B cell (primary cell): ENCODE measurements at regions not wholly inside any gene's neighbourhood (a gene's known extent, or its start where the extent isn't known, plus 50 kb on each side); places are given as distances from the start of the nearest gene placed in this dataset.

Experiments
- ATAC-seq: fragments of 200-7000 bp; cut with Tn5 transposase; one replicate; pipeline ENCODE4 v1.10.0; 2021; ENCODE audit warnings: low read depth, mild to moderate bottlenecking, moderate number of reproducible peaks, moderate library complexity
- CTCF ChIA-PET: fragments of 350-600 bp; sonication (Branson Sonifier 250); formaldehyde crosslinking; loops from one replicate; lab custom pipeline; 2021; ENCODE audit warnings: antibody characterized with exemption, inconsistent platforms; lab: Charles Lee
- POLR2A ChIA-PET: fragments of 350-600 bp; sonication (Branson Sonifier 250); formaldehyde crosslinking; loops from one replicate; lab custom pipeline; 2021; ENCODE audit warnings: antibody characterized with exemption; lab: Charles Lee
- DNase-seq: peaks from one replicate; pipeline ENCODE4 v3.0.0; 2013
- H2AFZ ChIP-seq: 2 replicates; pipeline ENCODE4 v1.6.1; 2012; ENCODE audit warnings: mild to moderate bottlenecking, low read depth, low read length; ENCODE audit not compliant: insufficient read depth, poor library complexity, severe bottlenecking
- H3K27ac ChIP-seq, 2 donors: 1 replicate in 1 of 2; 2 replicates in 1 of 2; pipeline ENCODE4 v1.5.1; 2012 to 2013; ENCODE audit warnings: low read length in 2 of 2, mild to moderate bottlenecking in 2 of 2, moderate library complexity in 1 of 2
- H3K27me3 ChIP-seq, 4 experiments: fragments of 200-600 bp in 1 of 4; sonication (generic) in 1 of 4; replicated peaks in 1 of 4; 1 replicate in 2 of 4; 2 replicates in 2 of 4; pipeline versions ENCODE4 v1.6.1 to v1.7.0; 2013 to 2016; ENCODE audit warnings: low read length in 3 of 4, mild to moderate bottlenecking in 2 of 4, mixed read lengths in 1 of 4, moderate library complexity in 1 of 4; ENCODE audit not compliant: insufficient read depth in 4 of 4, control insufficient read depth in 3 of 4; ENCODE audit errors: control extremely low read depth in 1 of 4
- H3K36me3 ChIP-seq, 2 experiments: replicated peaks in 1 of 2; 1 replicate in 1 of 2; 2 replicates in 1 of 2; pipeline versions ENCODE4 v1.6.1 to v1.7.1; 2013; ENCODE audit warnings: low read length in 1 of 2; ENCODE audit not compliant: insufficient read depth in 2 of 2, control insufficient read depth in 1 of 2; ENCODE audit errors: control extremely low read depth in 1 of 2, extremely low read depth in 1 of 2
- H3K4me1 ChIP-seq, 2 donors: fragments of 200-600 bp in 1 of 2; sonication (generic) in 1 of 2; 1 replicate in 1 of 2; 2 replicates in 1 of 2; pipeline versions ENCODE4 v1.5.1 to v1.6.1; 2013 to 2017; ENCODE audit warnings: low read length in 2 of 2; ENCODE audit not compliant: control insufficient read depth in 2 of 2, insufficient read depth in 2 of 2
- H3K4me2 ChIP-seq: replicated peaks from 2 replicates; pipeline ENCODE3; 2012; ENCODE audit warnings: mild to moderate bottlenecking, low read depth, low read length; ENCODE audit not compliant: poor library complexity, severe bottlenecking
- H3K4me3 ChIP-seq, 5 experiments: fragments of 200-600 bp in 1 of 5; sonication (generic) in 1 of 5; 1 replicate in 3 of 5; 2 replicates in 2 of 5; pipeline versions ENCODE4 v1.5.1 to v1.7.0; 2011 to 2016; ENCODE audit warnings: low read length in 4 of 5, mild to moderate bottlenecking in 4 of 5, low read depth in 2 of 5, control low read depth in 1 of 5, moderate library complexity in 1 of 5; ENCODE audit not compliant: insufficient read depth in 1 of 5; ENCODE audit errors: control extremely low read depth in 1 of 5, extremely low read depth in 1 of 5
- H3K79me2 ChIP-seq: fragments of 200-600 bp; sonication (generic); one replicate; pipeline ENCODE4 v1.6.0; 2016; ENCODE audit warnings: low read length; ENCODE audit not compliant: control insufficient read depth, insufficient read depth
- H3K9ac ChIP-seq: fragments of 200-600 bp; sonication (generic); 2 replicates; pipeline ENCODE4 v1.6.1; 2017; ENCODE audit warnings: mild to moderate bottlenecking, low read length, moderate library complexity
- H3K9me3 ChIP-seq, 3 donors: one replicate each; pipeline versions ENCODE4 v1.6.1 to v1.7.1; 2013; ENCODE audit warnings: low read length in 2 of 3; ENCODE audit not compliant: control insufficient read depth in 2 of 3, insufficient read depth in 1 of 3; ENCODE audit errors: control extremely low read depth in 1 of 3
- H4K20me1 ChIP-seq: 2 replicates; pipeline ENCODE4 v1.6.0; 2012; ENCODE audit warnings: mild to moderate bottlenecking, low read length; ENCODE audit not compliant: insufficient read depth, control insufficient read depth, poor library complexity, severe bottlenecking
- H3K27ac Mint-ChIP-seq: one replicate; pipeline ENCODE4 v1.8.0; 2021; ENCODE audit warnings: mixed read lengths
- H3K27me3 Mint-ChIP-seq: one replicate; pipeline ENCODE4 v1.8.0; 2021; ENCODE audit warnings: mixed read lengths
- H3K4me1 Mint-ChIP-seq: one replicate; pipeline ENCODE4 v1.8.0; 2021; ENCODE audit warnings: mixed read lengths
- H3K4me3 Mint-ChIP-seq: one replicate; pipeline ENCODE4 v1.8.0; 2021; ENCODE audit warnings: mixed read lengths
- H3K9me3 Mint-ChIP-seq: one replicate; pipeline ENCODE4 v1.8.0; 2022; ENCODE audit warnings: mixed read lengths; ENCODE audit not compliant: insufficient read depth
- CTCF ChIP-seq: fragments of 200-600 bp; IDR thresholded peaks from one replicate; pipeline ENCODE4 v1.8.0; 2022; ENCODE audit warnings: antibody characterized with exemption, mild to moderate bottlenecking
- EZH2 ChIP-seq: IDR thresholded peaks from 2 replicates; pipeline ENCODE4 v1.6.1; 2012; ENCODE audit warnings: borderline replicate concordance, low read depth, mild to moderate bottlenecking, moderate library complexity, low read length; ENCODE audit not compliant: insufficient read depth, poor library complexity, severe bottlenecking
- WGBS: methylation state at CpG from one replicate; pipeline ENCODE4 v1.1.5; 2013; ENCODE audit warnings: missing lambda C conversion rate; ENCODE audit not compliant: insufficient coverage; 5-methylcytosine and 5-hydroxymethylcytosine counted together
- intact Hi-C: fragments of 100-400 bp; cut with micrococcal nuclease; formaldehyde crosslinking; loops from one replicate; pipeline ENCODE4 v1.10.0; 2022

GRCh38 chr16:86073103-86073625, 174.2 kb downstream of the IRF8 start:
- no peak overlapping the region for H3K4me3 Mint-ChIP-seq
- intact Hi-C loops = loop anchor here (2.0 kb wide), 1 partner anchor 448 kb away; no protein-coding TSS in a partner anchor
- Histone ChIP-seq H3K79me2 (no peaks in the 10 kb centered on the region), H3K4me2 (no peak overlapping the region), H4K20me1 (no peaks in the 10 kb centered on the region), H3K4me3 (no peak overlapping the region), H3K9me3 (peaks cover 0 to 5% (median 0%) of the 10 kb centered on the region in 3 donors), H3K27me3 (peaks cover 0 to 33% (median 8%) of the 10 kb centered on the region in 4 experiments), H3K36me3 (no peaks in the 10 kb centered on the region), H3K4me1 (no peaks in the 10 kb centered on the region), H3K9ac (no peak overlapping the region), H3K27ac (no peak overlapping the region), H2AFZ (no peak overlapping the region)
- ATAC-seq = no peak
- WGBS = 84% methylated on average over 6 of the region's 11 CpGs
- no peak for TF ChIP-seq EZH2
- TF ChIP-seq CTCF = peak; percentile 44
- ChIA-PET CTCF (interaction anchor here (0.6 to 2.5 kb wide), 13 partner anchors 25 to 1476 kb away, joined by 3 to 21 read pairs (median 4); no protein-coding TSS in a partner anchor), POLR2A (no interaction called here)
- no peaks in the 10 kb centered on the region for H3K9me3 Mint-ChIP-seq
- H3K27ac Mint-ChIP-seq = no peak overlapping the region
- no peaks in the 10 kb centered on the region for H3K4me1 Mint-ChIP-seq
- H3K27me3 Mint-ChIP-seq = peaks cover 31% of the 10 kb centered on the region
- DNase-seq = no peak

- Mint-ChIP-seq H3K4me1 (no peaks in the 10 kb centered on the region), H3K27ac (no peak overlapping the region), H3K27me3 (peaks cover 28% of the 10 kb centered on the region), H3K9me3 (no peaks in the 10 kb centered on the region), H3K4me3 (no peak overlapping the region)
- Histone ChIP-seq H3K27me3 (peaks cover 0 to 28% (median 2%) of the 10 kb centered on the region in 4 experiments), H3K4me1 (no peaks in the 10 kb centered on the region), H3K9ac (no peak overlapping the region), H3K36me3 (no peaks in the 10 kb centered on the region), H3K4me3 (no peak overlapping the region), H3K9me3 (peaks cover 0 to under 1% (median 0%) of the 10 kb centered on the region in 3 donors), H3K79me2 (no peaks in the 10 kb centered on the region), H2AFZ (no peak overlapping the region), H4K20me1 (no peaks in the 10 kb centered on the region), H3K4me2 (no peak overlapping the region), H3K27ac (no peak overlapping the region)
- DNase-seq = no peak
- CTCF ChIA-PET = interaction anchor here (1.4 to 2.5 kb wide), 2 partner anchors 24 to 253 kb away, joined by 3 to 21 read pairs; no protein-coding TSS in a partner anchor
- POLR2A ChIA-PET = no interaction called here
- intact Hi-C loops = loop anchor here (2.0 kb wide), 1 partner anchor 447 kb away; no protein-coding TSS in a partner anchor
- TF ChIP-seq CTCF = no peak
- TF ChIP-seq EZH2 = no peak
- no peak for ATAC-seq
- WGBS = 94% methylated on average over 4 of the region's 9 CpGs
These were observed 175.0 kb downstream of the IRF8 start for GRCh38 chr16:86073763-86074493.
